ENCODE measurements at regions not wholly inside any gene's neighbourhood (a gene's known extent, or its start where the extent isn't known, plus 50 kb on each side); places are given as distances from the start of the nearest gene placed in this dataset.

DNA sequence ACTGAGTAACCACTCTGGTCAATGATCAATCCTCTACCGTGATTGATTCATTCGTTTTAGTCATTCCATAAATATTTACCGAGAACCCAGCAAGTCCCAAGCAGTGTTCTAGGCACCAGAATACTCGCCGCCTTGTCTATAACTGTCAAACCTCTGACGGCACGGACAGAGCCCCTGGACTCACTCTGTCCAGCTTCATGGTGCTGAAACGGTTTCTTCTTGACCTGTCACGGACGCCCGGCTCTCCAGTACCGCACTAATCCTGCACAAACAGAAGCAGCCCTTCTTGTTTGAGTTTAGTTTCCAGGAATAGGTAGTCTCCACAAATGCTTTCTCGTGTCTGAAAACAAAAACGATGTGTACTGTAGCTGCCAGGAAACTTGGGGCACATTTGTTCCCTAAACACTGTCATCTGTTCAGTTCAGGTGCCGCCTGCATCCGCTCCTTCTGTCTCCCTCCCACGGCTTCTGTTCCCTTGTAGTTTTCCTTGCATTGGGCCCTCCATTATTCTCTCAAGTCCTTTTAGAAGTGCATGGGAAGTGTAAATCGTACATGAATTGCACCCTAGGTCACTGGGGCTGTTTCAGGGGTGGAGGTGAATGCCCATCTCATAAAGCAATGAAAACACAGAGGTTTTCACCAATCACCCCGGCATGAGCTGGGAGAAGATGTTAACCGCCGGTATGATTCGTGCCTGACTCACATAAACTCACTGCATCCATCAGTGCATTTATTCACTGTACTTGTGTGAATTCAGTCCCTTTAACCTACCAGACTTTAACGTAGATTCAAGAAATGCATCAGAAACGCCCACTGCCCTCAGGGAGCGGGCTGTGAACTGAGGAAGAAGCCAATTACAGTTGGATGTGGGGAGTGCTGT lies 209.3 kb upstream of the CDH4 start:
- DNase-seq, result no peak

DNA sequence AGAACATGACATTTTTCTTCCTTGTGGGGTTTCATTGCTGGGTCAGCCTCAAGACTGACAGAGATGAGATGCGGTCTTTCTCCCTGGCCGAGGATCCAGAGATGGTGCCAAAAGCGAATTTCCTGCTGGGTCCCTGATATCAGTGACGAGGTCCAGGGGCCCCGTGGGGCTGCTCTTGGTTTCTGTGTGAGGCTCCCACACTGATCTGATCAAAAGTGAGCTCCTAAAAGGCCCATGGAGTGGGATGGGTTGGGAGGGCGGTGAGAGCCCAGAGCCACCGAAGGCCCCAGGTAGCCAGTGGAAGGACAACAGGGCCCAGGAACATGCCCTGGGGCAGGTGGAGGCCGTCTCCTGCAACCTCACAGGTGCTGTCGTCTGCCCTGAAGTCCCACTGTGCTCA lies 208.4 kb upstream of the CDH4 start:
- DNase-seq, result no peak

DNA sequence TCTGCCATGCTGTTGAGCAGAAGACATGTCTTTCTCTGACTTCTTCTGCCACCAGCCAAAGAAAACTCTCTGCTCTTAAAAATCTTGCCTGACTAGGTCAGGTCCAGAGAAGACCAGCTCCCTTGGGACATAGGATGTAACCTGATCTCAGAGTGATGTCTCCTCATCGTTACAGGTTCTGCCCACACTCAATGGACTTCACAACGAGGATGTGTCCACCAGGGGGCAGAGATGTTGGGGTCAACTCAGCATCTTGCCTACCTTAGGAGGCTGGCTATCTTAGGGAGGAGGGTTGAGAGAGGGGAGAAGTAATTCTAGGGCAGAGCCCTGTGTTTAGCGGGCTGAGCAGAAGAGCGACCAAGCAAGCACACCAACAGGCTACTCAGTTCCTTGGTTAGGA lies 207.6 kb upstream of the CDH4 start:
- no peak for DNase-seq

DNA sequence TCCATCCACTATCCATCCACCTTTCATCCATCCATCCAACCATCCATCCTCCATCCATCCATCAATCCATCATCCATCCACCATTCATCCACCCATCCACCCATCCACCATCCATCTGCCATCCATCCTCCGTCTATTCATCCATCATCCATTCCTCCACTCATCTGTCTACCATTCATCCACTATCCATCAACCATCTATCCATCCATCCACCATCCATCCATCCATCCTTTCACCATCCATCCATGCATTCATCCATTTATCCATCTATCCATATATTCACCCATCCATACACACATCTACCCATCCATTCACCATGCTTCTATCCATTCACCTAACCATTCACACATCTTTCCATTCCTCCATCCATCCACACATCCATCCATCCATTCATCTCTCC lies 207.0 kb upstream of the CDH4 start:
- DNase-seq, result no peak

DNA sequence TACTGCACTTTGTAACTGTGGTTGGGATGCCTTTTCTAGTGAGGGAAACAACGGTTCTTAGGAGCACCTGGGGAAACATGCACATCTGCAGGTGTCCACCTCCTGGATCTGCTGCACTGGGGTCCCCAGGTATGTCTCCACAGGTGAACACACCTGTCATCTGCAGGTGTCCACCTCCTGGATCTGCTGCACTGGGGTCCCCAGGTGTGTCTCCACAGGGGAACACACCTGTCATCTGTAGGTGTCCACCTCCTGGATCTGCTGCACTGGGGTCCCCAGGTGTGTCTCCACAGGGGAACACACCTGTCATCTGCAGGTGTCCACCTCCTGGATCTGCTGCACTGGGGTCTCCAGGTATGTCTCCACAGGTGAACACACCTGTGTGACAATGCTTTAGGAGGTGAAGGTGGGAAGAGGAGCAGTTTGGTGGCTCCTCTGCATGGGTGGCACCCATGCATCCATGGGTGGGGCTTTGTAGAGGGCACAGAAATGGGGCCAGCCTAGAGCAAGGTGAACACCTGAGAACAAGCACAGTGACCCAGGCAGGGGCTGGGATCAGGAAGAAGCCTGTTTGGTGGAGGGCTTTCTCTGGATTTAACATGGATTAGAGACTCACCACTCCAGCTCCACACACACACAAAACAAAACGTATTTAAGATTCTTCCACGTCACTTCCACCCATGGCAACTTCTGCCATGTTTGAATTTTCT lies 206.0 kb upstream of the CDH4 start:
- DNase-seq, result no peak

DNA sequence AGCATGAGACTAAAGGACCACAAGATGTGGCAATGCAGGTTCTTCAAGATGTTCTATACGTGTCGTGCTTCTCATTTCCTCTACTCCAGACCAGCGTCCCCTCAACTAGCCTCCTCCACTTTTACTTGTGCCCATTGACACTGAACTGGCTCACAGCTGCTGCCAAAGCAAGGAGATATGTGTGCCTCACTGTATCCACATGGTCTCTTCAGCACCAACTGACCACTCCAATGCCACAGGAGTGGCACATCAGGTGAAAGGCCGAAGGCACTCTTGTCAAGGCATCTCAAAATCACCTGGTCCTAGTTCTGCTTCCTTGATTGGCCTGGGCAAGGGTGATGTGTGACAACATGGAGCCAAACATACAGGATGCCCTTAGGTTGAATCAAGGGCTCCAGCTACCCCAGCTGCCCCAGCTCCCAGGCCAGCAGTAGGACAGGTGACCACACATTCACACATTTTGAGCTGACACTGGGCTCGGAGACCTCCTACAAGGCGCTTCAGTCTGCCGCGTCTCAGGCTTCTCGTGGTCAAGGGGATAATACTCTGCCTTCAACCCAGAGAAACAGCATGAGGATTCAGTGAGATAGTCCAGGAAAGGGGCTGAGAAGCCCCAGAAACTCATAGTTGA lies 205.2 kb upstream of the CDH4 start:
- DNase-seq, result no peak

DNA sequence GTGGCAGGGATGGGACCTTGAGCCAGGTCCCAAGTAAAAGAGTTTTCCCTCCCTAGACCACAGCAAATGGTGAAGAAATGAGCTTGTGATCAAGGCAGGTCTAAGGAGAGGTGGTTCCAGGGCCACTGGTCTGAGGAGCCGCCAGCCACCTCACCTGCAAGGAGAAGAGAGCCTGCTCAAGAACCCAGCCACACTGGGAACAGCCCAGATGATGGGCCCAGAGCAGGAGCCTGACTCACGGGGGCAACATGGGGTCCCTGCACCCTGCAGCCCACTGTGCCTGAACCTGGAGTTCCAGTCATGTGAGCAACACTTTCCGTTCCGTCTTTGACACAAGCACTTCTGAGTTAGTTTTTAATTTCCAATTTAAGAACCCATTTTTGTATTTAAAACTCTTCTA lies 204.5 kb upstream of the CDH4 start:
- DNase-seq, result no peak

DNA sequence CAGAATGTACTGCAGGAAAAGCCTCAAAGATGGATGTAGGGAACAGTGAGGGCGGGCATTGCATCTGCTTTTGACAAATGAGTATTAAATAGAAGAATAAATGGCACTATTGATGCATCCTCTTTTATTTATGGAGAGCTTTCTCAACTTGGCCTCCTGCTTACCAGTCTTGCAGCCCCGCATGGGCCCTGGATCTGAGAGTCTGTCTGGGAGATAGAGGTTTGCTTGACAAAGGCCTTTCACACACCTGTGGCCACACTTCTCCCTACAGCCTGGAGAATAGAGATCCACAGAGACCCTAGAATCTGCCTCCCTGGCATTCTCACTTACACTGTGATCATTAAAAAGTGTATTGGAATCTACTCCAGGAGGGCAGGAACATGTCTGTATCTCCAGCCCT lies 203.8 kb upstream of the CDH4 start:
- no peak for DNase-seq

DNA sequence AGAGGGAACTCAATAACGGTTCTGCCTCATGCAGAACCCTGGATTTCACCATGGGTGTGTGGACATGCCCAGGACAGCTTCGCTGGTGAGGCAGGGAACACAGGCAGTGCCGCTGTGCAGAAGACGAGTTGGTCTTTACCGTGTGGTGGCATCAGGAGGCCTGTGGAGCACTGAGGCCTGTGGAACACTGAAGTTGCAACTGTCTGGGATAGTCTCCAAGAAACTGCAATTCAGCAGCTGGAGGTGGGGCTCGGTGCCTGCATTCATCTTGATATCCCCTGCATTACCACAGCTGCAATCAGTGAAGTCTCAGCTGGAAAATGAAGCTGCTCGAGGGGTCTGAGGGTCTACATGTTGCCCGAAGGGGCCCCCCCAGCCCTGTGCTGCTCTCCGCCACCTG lies 202.4 kb upstream of the CDH4 start:
- DNase-seq, result no peak

DNA sequence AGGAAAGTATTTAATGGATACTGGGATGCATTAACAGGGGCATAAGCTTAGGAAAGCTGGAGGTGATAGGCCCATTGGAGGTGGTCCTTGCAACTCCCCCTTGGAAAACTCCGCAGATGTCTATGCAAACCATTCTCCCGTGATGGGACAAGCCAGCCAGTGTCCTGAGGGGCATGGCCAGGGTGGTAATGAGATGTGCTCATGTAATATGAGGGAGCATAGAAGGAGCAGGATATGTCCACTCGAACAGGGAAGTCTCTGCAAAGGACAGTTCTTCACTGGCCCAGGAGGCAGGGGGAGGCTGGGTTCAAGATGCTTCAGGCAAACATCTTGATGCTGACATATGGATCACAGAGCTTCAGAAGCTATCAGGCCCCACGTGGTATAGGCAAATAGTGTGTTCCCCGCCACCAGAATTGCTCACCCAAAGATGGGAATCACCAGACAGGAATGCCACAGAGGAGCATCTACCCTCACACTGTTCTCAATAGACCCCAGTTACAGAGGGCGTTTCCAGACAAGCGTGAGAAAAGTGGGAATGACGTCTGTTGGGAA lies 201.6 kb upstream of the CDH4 start:
- DNase-seq, result no peak

DNA sequence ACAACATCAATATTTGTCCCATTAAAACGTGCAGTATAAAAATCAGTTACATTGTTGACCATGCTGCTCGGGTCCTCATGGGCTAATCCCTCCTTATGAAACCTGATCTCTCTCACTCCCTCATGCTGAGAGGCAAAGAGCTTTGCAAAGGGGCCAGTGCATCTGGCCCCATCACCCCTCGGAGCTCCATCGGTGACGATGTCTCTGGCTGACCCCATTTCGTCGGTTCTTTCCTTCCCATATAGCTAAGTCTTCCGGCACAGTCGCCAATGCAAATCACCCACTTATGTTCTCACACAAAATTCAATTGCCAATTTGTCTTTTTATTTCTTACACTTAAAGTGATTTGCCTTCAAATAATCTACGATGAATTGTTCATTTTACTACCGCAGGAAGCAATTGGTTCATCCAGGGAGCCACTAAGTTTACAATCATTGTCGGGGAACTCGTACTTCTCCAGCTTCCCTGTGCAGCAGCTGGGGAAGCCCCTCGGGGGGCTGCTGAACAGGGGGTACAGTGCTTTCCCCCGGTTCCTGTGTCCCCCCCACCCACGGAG lies 199.8 kb upstream of the CDH4 start:
- DNase-seq, result no peak

DNA sequence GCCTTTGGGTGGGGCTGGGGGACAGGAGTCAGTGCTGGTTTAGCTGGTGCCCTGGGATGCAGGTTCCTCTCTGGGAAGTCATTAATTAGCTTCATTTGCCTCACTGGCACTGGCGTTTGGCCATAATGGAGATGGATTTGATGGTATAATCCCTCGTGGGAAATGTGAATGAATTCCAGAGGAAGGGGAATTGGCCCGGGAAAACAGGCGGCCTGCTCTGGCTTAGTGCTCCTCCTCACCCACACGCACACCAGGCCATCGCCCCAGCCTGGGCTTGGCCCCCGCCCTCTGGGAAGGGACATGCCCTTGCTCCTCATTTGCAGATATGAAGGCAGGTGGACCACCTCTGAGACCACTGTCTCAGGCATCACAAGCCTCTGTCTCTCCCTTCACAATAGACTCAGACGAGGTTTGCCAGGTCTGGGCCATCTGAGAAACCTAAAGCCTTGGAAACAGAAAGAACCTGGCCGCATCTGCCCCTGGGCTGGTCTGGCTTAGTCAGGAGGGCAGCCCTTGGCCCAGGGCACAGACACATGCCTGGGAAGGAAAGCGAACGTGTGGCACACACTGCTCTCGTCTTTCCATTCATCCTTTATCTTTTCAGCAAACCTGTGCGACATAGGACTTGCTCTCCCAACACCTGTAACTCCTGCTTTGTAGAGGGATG lies 199.2 kb upstream of the CDH4 start:
- DNase-seq, result no peak

DNA sequence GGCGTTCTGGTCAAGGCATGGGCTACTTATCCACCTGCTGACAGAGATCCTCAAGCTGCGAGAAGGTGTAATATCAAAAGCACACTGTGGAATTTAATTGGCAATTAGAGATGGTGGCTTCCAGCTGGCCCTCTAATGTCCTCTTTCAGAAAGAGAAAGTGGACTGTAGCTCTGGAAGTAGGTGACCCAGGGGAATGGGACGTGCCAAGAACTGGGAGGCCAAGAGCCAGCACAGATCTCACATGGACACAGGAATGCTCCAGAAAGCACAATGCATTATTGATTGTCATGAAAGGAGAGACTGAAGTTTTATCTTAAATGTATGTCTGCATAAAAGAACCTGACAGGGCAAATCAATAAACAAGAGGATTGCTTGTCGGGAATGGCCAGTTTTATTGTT lies 198.6 kb upstream of the CDH4 start:
- no peak for DNase-seq

DNA sequence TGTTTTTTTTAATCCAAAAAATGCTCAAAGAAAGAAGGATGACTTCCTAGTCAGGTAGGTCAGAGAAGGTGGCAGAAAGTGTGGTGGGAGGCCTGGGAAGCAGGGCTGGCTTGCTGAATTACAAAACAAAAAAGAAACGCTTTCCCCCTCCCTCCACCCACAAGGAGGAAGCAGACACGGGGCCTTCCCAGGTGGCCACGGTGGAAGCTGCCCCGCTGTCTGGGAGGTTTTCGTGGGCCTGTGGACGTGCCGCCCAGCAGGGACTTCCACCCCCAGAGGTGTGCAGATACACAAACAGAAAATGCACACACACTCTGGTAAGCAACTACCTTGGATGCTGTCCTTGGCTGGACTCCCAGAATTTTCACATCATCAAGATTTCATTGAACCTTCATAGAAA lies 198.2 kb upstream of the CDH4 start:
- DNase-seq, result no peak

DNA sequence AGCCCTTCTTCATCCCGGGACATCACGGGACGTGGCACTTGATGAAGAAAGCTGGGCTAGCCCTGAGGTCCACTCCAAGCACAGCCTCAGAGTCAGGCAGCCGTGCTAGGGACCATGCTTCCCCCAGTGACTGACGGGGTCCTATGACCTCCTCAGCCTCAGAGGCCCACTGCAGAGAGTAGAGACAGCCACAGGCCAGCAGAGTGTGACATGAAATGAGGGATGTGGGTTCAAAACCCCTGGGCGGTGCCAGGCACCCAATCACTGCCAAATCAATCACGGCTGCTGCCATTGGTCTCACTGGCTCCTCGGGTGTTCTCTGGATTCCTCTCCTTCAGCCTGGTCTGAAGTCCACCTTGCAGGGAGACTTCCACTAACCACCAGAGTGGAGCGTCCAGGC lies 197.7 kb upstream of the CDH4 start:
- DNase-seq, result no peak

DNA sequence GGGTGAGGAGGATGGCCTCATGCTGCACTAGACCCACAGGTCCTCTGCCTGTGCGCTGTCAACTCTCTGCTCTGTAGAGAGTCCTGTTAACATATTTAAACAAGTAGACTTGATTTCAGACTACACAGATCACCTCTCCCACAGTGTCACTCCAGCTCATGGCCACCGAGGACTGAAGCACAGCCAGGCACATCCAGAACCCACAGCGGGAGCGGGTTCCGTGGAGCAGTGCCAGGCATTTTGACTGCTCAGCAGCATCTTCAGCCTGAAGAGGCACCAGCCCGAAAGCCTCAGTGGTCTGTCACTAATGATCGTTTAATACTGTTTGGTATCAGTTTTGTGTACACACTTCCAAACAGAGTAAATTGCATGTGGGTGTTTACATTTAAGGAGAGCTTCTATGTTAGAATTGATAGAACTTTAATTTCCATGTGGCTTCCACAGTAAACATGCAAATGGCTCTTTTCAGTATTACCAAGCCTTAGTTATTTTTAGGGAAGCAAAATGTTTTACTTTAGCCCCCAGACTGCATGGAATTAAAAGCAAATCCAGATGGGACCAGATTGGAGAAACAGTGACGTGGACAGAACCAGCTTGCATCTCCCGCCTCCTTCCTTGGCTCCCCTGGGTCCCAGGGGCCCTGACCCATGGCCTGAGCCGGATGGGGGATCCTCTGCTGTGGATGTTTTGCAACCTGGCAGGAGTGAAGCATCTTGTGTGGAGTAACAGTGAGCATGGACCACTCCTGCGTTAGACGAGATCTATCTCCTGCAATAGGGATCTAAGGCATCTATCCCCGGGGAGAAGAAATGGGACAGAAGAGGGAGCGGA lies 196.7 kb upstream of the CDH4 start:
- DNase-seq, result no peak

DNA sequence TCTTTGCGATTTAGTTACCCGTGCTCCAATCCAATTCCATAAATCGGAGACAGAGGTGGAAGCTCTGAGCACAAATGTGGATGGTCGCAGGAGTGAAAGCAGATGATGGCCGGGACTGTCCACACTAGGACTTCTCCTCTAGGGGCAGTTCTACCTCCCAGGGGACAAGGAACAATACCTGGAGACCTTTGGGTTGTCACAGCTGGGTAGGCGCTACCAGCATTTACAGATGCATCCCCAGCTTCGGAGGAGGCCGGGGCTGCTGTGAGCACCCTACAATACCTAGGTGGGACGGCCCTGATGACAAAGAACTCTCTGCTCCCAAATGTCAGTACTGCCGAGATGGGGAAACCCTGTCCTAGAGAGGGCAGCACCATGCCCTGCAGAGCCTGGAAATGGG lies 195.9 kb upstream of the CDH4 start:
- DNase-seq, result no peak

DNA sequence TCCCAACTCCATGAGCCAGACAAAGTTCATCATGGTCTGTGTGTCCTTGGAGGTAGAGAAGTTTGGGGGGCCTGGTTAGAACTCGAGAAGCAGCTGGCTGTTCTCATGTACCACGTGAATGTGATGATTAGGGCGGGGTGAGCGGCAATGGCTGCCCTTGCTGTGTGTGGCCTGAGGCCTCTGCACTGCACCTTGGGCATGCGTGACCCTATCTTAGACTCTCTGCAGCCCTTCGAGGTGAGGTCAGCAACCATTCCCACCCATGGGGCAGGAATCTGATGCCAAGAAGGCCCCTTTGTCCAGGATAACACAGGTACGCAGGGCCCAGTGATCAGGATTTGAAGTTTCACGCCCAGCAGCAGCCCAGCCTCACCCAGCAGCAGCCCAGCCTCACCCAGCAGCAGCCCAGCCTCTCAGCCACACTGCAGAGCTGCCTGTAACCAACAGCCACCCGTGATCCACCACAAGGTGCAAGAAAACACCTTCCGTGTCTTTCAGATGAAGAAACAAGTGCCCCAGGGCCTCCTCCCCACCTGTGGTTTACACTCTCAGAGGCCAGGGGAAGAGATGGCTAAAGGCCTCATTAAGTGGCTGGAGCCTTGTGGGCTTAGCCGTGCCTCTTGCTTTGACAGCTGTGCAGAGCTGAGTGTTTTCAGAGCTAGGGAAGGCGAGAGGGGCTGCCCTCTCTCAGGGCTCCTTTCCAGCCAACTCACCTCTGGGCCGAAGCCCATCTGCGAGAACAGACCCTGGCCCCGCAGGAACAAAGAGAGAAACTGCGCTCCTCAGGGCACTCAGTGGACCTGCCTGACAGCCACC lies 195.2 kb upstream of the CDH4 start:
- DNase-seq, result no peak

DNA sequence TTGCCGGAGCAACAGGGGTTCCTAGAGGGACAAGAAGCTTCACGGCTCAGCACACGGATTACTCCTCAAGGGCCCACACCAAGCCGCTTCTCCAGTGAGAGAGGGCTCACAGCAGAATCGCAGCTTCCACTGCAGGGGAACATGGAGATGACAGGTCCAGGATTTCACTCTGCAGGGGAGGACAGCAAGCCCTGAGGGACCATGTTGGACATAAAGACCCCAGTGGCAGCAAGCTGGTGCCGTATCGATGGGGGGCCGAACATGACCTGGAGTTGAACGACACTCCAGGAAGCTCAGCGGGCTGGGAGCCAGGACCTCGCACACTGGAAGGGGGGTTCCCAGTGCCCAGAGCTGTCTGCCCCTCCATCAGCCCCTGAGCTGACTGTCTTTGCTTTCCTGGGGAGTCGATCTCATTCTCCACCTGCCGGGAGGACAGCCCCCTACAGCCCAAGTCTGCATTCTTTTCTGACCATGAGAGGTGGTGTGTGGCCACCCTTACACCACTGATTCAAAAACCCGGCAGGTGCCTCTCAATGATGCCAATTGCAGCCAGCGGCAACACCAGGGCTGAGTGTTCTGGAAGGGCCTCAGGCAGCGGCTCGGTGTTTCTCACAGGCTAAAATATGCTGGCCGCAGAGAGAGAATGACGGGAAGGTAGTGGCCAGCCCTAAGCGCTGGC lies 194.5 kb upstream of the CDH4 start:
- no peak for DNase-seq

DNA sequence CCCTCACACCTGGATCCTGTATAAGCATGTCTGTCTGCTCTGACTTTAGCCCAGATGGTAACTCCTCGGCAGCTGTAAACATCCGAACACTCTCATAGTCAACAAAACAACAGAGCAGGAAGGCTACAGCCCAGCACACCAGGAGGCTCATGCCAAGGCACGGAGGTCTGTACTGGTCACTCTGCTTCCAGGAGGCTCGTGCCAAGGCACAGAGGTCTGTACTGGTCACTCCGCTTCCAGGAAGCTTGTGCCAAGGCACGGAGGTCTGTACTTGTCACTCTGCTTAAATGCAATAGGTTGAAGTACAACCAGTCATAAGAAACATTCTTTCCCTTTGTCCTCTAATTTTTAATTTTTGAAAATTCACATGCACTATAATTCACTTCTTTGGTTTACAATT lies 190.1 kb upstream of the CDH4 start:
- no peak for DNase-seq

DNA sequence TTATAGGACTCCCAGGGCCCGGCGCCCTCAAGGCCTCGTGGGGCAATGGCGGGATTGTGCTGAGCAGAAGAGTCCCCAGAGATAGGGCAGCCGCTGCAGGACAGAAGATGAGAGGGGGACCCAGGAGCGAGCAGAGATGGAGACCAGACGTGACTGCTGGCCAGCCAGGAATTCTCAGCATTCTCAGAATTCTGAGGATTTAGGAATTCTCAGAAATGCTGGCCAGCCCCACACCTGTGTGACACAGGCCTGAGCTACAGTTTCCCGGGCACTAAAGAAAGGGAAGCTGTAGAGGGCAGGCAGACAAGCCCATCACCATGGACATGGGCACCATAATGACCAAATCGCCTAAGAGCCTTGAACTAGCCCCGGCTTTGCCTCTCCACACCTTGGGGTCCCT lies 186.2 kb upstream of the CDH4 start:
- DNase-seq, result no peak

Measured in NCI-H2081 treated with DMSO at 0.1 percent for 48 hours (cell line).